GM13977 (cell line): ENCODE measurements at regions not wholly inside any gene's neighbourhood (a gene's known extent, or its start where the extent isn't known, plus 50 kb on each side); places are given as distances from the start of the nearest gene placed in this dataset.

Experiments
- DNase-seq: peaks from one replicate; pipeline ENCODE4 v3.0.0; 2012; ENCODE audit warnings: low spot score
- CTCF ChIP-seq: IDR thresholded peaks from 2 replicates; pipeline ENCODE4 v1.5.1; 2012; ENCODE audit warnings: mild to moderate bottlenecking, control low read depth; ENCODE audit not compliant: insufficient read depth; ENCODE audit errors: extremely low read depth, missing control alignments
- in situ Hi-C: fragments of 300-500 bp; cut with MboI; formaldehyde crosslinking; loops from one replicate; pipeline ENCODE4 v1.12.0; 2022; ENCODE audit warnings: low sequenced_read_pairs, low pct_unique_long_range_greater_than_20kb, mixed read lengths, inconsistent platforms; ENCODE audit not compliant: unreplicated experiment

GRCh38 chr18:51879329-51879728 lies 460.7 kb upstream of the DCC start:
- DNase-seq: no peak
- in situ Hi-C loops: no loop called here
- no peak for TF ChIP-seq CTCF

GRCh38 chr18:51881394-51881793 lies 458.6 kb upstream of the DCC start:
- TF ChIP-seq CTCF: no peak
- in situ Hi-C loops: no loop called here
- no peak for DNase-seq

- DNase-seq: no peak
- in situ Hi-C loops: no loop called here
- no peak for TF ChIP-seq CTCF
These were observed 456.0 kb upstream of the DCC start for GRCh38 chr18:51884039-51884438.

- no peak for TF ChIP-seq CTCF
- in situ Hi-C loops: no loop called here
- DNase-seq: no peak
These were observed 449.2 kb upstream of the DCC start for GRCh38 chr18:51890762-51891161.

- no peak for DNase-seq
- TF ChIP-seq CTCF: no peak
- in situ Hi-C loops: no loop called here
These were observed 448.1 kb upstream of the DCC start for GRCh38 chr18:51891876-51892275.

GRCh38 chr18:51897884-51898283 lies 442.1 kb upstream of the DCC start:
- in situ Hi-C loops: no loop called here
- TF ChIP-seq CTCF: no peak
- no peak for DNase-seq
